ENCODE measurements at regions not wholly inside any gene's neighbourhood (a gene's known extent, or its start where the extent isn't known, plus 50 kb on each side); places are given as distances from the start of the nearest gene placed in this dataset.
"Not testable (repeated sequence)": the region's sequence is repeated elsewhere in the genome, so short reads cannot be mapped to it uniquely, and the experiment has no call there.

- H3K27me3 Mint-ChIP-seq: peaks cover 6% of the 10 kb centered on the region
- no peak for DNase-seq
- H3K4me1 Mint-ChIP-seq: peaks cover 9% of the 10 kb centered on the region
- H3K36me3 Mint-ChIP-seq (ENCODE audit: low read depth): no peaks in the 10 kb centered on the region
- H3K4me3 Mint-ChIP-seq: no peak overlapping the region
- no peaks in the 10 kb centered on the region for H3K9me3 ChIP-seq (ENCODE audit: control insufficient read depth, low read length, poor library complexity, severe bottlenecking)
- ATAC-seq: no peak
- no peak overlapping the region for H3K27ac Mint-ChIP-seq
These were observed 52.4 kb downstream of the ELAPOR2 start for GRCh38 chr7:87007038-87007437.

DNA sequence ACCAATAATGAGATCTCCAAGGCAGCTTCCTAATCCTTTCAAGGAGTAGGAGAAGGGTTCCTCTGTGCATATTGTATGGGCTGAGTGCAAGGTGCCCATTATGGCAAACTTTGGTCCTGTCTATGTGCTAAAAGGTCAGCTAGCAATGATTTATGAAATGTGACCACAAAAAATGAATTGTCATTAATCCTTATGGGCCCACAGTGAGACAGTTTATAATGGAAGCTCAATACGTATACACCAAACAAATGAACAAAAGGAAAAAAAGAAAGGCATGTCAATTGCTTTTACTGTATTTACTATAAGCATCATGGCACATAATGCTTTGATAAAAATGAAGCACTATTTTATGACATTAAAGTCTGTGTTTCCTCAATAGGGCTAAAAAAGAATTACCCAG, 54.5 kb downstream of the ELAPOR2 start:
- no peaks in the 10 kb centered on the region for H3K9me3 ChIP-seq (ENCODE audit: control insufficient read depth, low read length, poor library complexity, severe bottlenecking)
- H3K27ac Mint-ChIP-seq: no peak overlapping the region
- DNase-seq (no peak), ATAC-seq (no peak)
- H3K27me3 Mint-ChIP-seq: peaks cover 14% of the 10 kb centered on the region
- peaks cover 11% of the 10 kb centered on the region for H3K4me1 Mint-ChIP-seq
- no peak overlapping the region for H3K4me3 Mint-ChIP-seq
- no peaks in the 10 kb centered on the region for H3K36me3 Mint-ChIP-seq (ENCODE audit: low read depth)

DNA sequence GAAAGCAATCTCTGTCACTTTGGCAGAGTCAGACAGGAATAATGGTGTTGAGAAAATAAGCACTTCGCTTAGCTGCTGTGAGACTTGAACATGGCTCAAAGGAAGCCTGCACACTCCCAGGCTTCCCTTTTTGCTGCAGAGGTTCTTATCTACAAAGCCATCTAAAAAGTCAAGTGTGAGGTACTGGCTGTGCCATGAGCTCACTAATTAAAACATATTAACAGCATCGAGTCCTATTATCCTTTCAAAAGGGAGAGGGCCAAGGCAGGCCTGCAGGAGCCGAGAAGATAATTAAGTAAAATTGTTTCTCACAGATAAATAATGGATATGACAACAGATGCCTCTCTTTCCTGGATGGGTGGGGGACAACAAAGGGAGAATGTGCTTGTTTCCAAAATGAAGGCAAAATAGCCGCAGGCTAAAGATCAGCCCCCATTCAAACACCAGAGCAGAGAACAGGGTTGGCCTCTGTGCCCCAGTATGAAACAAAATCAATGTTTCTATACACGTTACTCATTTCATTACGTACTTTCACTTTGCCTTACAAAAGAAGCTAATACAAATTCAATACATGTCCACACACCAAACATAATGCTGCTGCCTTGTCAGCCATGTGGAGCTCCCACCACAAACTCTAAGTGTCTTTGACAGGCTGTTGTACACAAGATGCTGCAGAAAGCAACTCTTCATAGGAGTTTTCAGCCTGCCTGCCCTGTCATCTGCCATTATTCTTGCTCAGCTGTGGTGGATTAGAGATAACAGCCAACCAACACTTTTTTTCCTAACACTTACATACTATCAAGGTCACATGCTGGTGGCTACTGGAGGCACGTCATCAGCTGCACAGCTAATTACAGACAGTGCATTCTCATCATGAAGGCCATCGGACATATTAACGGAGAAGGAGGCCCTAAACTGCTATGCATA, 55.3 kb downstream of the ELAPOR2 start:
- Mint-ChIP-seq H3K36me3 (ENCODE audit: low read depth) (no peaks in the 10 kb centered on the region), H3K4me3 (peak overlapping the region; percentile 62), H3K27ac (peak overlapping the region; percentile 32), H3K4me1 (peaks cover 11% of the 10 kb centered on the region), H3K27me3 (peaks cover 13% of the 10 kb centered on the region)
- no peaks in the 10 kb centered on the region for H3K9me3 ChIP-seq (ENCODE audit: control insufficient read depth, low read length, poor library complexity, severe bottlenecking)
- DNase-seq: no peak
- peak; percentile 35 for ATAC-seq

DNA sequence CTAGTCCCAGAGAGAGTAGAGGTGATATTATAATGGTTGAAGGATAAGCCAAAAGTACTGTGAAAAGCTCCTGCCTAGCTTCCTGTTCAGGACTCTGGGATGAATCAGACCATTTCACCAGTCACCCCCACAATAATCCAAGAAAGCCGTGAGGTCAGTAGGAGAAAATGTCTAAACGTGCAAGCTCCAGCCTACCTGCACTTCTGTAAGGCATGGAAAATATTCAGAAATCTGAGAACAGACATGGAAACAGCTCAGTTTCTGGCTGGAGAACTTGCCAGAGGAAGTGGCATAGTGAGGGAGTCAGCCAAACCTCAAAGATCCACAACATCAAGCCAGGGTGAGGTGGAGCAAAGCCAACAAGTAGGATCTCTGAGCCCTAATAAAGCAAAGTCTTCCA, 58.2 kb downstream of the ELAPOR2 start:
- Mint-ChIP-seq H3K27me3 (peaks cover 21% of the 10 kb centered on the region), H3K4me1 (peaks cover 11% of the 10 kb centered on the region), H3K36me3 (ENCODE audit: low read depth) (no peaks in the 10 kb centered on the region), H3K4me3 (no peak overlapping the region), H3K27ac (no peak overlapping the region)
- H3K9me3 ChIP-seq (ENCODE audit: control insufficient read depth, low read length, poor library complexity, severe bottlenecking): no peaks in the 10 kb centered on the region
- ATAC-seq: no peak
- DNase-seq: no peak

GRCh38 chr7:87000344-87000743, 59.1 kb downstream of the ELAPOR2 start:
- H3K4me3 Mint-ChIP-seq: no peak overlapping the region
- peaks cover 21% of the 10 kb centered on the region for H3K27me3 Mint-ChIP-seq
- peaks cover 11% of the 10 kb centered on the region for H3K4me1 Mint-ChIP-seq
- peaks cover 2% of the 10 kb centered on the region for H3K36me3 Mint-ChIP-seq (ENCODE audit: low read depth)
- H3K9me3 ChIP-seq (ENCODE audit: control insufficient read depth, low read length, poor library complexity, severe bottlenecking): no peaks in the 10 kb centered on the region
- DNase-seq (no peak), ATAC-seq (no peak)
- H3K27ac Mint-ChIP-seq: no peak overlapping the region

- DNase-seq (no peak), ATAC-seq (no peak)
- no peaks in the 10 kb centered on the region for H3K9me3 ChIP-seq (ENCODE audit: control insufficient read depth, low read length, poor library complexity, severe bottlenecking)
- Mint-ChIP-seq H3K27ac (no peak overlapping the region), H3K36me3 (ENCODE audit: low read depth) (peaks cover 2% of the 10 kb centered on the region), H3K4me3 (no peak overlapping the region), H3K27me3 (peaks cover 25% of the 10 kb centered on the region), H3K4me1 (peaks cover 11% of the 10 kb centered on the region)
These were observed 59.7 kb downstream of the ELAPOR2 start for GRCh38 chr7:86999750-87000149.

DNA sequence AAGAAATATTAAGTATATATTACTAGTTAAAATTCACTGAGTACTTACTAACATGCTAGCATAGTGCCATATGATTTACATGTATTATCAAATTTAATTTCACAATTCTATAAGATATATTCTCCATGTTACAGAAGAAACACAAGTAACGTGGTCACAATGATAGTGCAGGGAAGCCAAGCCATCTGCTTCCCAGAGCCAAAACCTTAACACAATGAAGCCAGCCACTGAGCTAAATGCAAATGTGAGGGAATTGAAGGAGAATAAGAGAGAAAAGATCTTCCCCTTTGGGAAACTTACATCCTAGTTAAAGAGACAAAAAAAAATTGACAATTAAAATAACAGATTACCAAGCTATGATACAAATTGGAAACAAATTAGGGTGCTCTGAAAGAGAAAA, 63.6 kb downstream of the ELAPOR2 start:
- H3K9me3 ChIP-seq (ENCODE audit: control insufficient read depth, low read length, poor library complexity, severe bottlenecking): no peaks in the 10 kb centered on the region
- ATAC-seq (no peak), DNase-seq (no peak)
- Mint-ChIP-seq H3K4me3 (no peak overlapping the region), H3K4me1 (peaks cover 11% of the 10 kb centered on the region), H3K27me3 (peaks cover 31% of the 10 kb centered on the region), H3K36me3 (ENCODE audit: low read depth) (peaks cover 2% of the 10 kb centered on the region), H3K27ac (no peak overlapping the region)

GRCh38 chr7:86995052-86995725, 64.3 kb downstream of the ELAPOR2 start:
- H3K27ac Mint-ChIP-seq: peak overlapping the region; percentile 49
- no peak overlapping the region for H3K4me3 Mint-ChIP-seq
- ATAC-seq (no peak), DNase-seq (no peak)
- peaks cover 11% of the 10 kb centered on the region for H3K4me1 Mint-ChIP-seq
- H3K9me3 ChIP-seq (ENCODE audit: control insufficient read depth, low read length, poor library complexity, severe bottlenecking): no peaks in the 10 kb centered on the region
- H3K36me3 Mint-ChIP-seq (ENCODE audit: low read depth): peaks cover 2% of the 10 kb centered on the region
- peaks cover 27% of the 10 kb centered on the region for H3K27me3 Mint-ChIP-seq

GRCh38 chr7:86991771-86992191, 67.7 kb downstream of the ELAPOR2 start:
- no peak overlapping the region for H3K4me3 Mint-ChIP-seq

GRCh38 chr7:86991093-86991769, 68.2 kb downstream of the ELAPOR2 start:
- peaks cover 12% of the 10 kb centered on the region for H3K27me3 Mint-ChIP-seq
- H3K9me3 ChIP-seq (ENCODE audit: control insufficient read depth, low read length, poor library complexity, severe bottlenecking): no peaks in the 10 kb centered on the region
- no peak overlapping the region for H3K27ac Mint-ChIP-seq
- H3K36me3 Mint-ChIP-seq (ENCODE audit: low read depth): peaks cover 2% of the 10 kb centered on the region
- ATAC-seq: no peak
- DNase-seq: no peak
- no peak overlapping the region for H3K4me3 Mint-ChIP-seq
- H3K4me1 Mint-ChIP-seq: peaks cover 11% of the 10 kb centered on the region

More at GRCh38 chr7:86991771-86992191, 67.7 kb downstream of the ELAPOR2 start:
- H3K4me1 Mint-ChIP-seq: peaks cover 11% of the 10 kb centered on the region
- DNase-seq (no peak), ATAC-seq (no peak)
- H3K9me3 ChIP-seq (ENCODE audit: control insufficient read depth, low read length, poor library complexity, severe bottlenecking): no peaks in the 10 kb centered on the region
- no peak overlapping the region for H3K27ac Mint-ChIP-seq
- peaks cover 2% of the 10 kb centered on the region for H3K36me3 Mint-ChIP-seq (ENCODE audit: low read depth)
- H3K27me3 Mint-ChIP-seq: peaks cover 13% of the 10 kb centered on the region

DNA sequence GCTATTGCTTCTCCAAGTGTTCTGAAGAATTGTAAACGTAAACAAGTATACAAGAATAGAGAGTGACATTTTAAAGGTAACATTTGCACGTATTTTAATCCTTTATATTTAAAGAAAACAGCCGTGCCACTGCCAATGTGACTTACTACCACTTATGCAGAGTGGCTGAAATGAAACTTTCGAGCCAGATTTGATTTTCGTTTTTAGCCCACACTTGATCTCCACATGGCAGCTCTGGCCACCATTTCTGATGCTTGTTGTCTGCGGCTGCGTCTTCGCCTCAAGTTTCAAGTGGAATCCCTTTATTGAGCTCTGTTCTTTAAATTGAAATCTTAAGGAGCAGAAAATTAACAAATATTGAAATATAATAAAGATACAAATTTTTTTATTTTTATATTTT, 70.0 kb downstream of the ELAPOR2 start:
- peaks cover 11% of the 10 kb centered on the region for H3K4me1 Mint-ChIP-seq
- no peaks in the 10 kb centered on the region for H3K36me3 Mint-ChIP-seq (ENCODE audit: low read depth)
- H3K4me3 Mint-ChIP-seq: no peak overlapping the region
- ATAC-seq (no peak), DNase-seq (no peak)
- peaks cover 6% of the 10 kb centered on the region for H3K27me3 Mint-ChIP-seq
- H3K9me3 ChIP-seq (ENCODE audit: control insufficient read depth, low read length, poor library complexity, severe bottlenecking): no peaks in the 10 kb centered on the region
- no peak overlapping the region for H3K27ac Mint-ChIP-seq

DNA sequence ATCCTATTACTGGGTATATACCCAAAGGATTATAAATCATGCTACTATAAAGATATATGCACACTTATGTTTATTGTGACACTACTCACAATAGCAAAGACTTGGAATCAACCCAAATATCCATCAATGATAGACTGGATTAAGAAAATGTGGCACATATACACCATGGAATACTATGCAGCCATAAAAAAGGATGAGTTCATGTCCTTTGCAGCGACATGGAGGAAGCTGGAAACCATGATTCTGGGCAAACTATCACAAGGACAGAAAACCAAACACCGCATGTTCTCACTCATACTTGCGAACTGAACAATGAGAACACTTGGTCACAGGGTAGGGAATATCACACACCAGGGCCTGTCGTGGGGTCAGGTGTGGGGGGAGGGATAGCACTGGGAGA, 71.6 kb downstream of the ELAPOR2 start:
- not testable (repeated sequence) for DNase-seq; H3K36me3 Mint-ChIP-seq (ENCODE audit: low read depth); H3K27ac Mint-ChIP-seq; ATAC-seq; H3K4me1 Mint-ChIP-seq; H3K4me3 Mint-ChIP-seq; H3K27me3 Mint-ChIP-seq; H3K9me3 ChIP-seq (ENCODE audit: control insufficient read depth, low read length, poor library complexity, severe bottlenecking)

DNA sequence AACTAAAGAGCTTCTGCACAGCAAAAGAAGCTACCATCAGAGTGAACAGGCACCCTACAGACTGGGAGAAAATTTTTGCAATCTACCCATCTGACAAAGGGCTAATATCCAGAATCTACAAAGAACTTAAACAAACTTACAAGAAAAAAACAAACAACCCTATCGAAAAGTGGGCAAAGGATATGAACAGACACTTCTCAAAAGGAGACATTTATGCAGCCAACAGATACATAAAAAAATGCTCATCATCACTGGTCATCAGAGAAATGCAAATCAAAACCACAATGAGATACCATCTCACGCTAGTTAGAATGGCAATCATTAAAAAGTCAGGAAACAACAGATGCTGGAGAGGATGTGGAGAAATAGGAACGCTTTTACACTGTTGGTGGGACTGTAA, 72.1 kb downstream of the ELAPOR2 start:
- ATAC-seq; H3K4me1 Mint-ChIP-seq; H3K4me3 Mint-ChIP-seq; H3K9me3 ChIP-seq (ENCODE audit: control insufficient read depth, low read length, poor library complexity, severe bottlenecking); DNase-seq; H3K27me3 Mint-ChIP-seq; H3K27ac Mint-ChIP-seq; H3K36me3 Mint-ChIP-seq (ENCODE audit: low read depth): not testable (repeated sequence)

Measured in T-helper 17 cell (primary cell).